ENCODE measurements at regions not wholly inside any gene's neighbourhood (a gene's known extent, or its start where the extent isn't known, plus 50 kb on each side); places are given as distances from the start of the nearest gene placed in this dataset.

- H3K27ac Mint-ChIP-seq, result no peak overlapping the region
- H3K9me3 Mint-ChIP-seq, result peaks cover 9% of the 10 kb centered on the region; the same call in 1 of the 2 replicates
- H3K4me1 Mint-ChIP-seq, result peaks cover 3% of the 10 kb centered on the region
- H3K36me3 Mint-ChIP-seq, result no peaks in the 10 kb centered on the region
- ChIA-PET CTCF (interaction anchor here (1.0 kb wide), 1 partner anchor 643 kb away, joined by 3 read pairs; no protein-coding TSS in a partner anchor), POLR2A (no interaction called here)
- H3K27me3 Mint-ChIP-seq (ENCODE audit: low read depth), result peaks cover 4% of the 10 kb centered on the region; the same call in 1 of the 2 replicates
- TF ChIP-seq ZNF317 (CRISPR knock-in tag; IDR thresholded peaks at IDR 0.05; ENCODE audit: borderline replicate concordance, low read depth), result no peak
- TF ChIP-seq SP1 (CRISPR knock-in tag; conservative IDR thresholded peaks at IDR 0.05), result no peak
- TF ChIP-seq MLX (CRISPR knock-in tag; IDR thresholded peaks at IDR 0.05), result no peak
- no peak for TF ChIP-seq ZNF423 (CRISPR knock-in tag; IDR thresholded peaks at IDR 0.05)
- TF ChIP-seq TEAD4 (CRISPR knock-in tag; IDR thresholded peaks at IDR 0.05), result no peak
- TF ChIP-seq GABPB1 (CRISPR knock-in tag; IDR thresholded peaks at IDR 0.05), result no peak
- TF ChIP-seq, protein P1, sequence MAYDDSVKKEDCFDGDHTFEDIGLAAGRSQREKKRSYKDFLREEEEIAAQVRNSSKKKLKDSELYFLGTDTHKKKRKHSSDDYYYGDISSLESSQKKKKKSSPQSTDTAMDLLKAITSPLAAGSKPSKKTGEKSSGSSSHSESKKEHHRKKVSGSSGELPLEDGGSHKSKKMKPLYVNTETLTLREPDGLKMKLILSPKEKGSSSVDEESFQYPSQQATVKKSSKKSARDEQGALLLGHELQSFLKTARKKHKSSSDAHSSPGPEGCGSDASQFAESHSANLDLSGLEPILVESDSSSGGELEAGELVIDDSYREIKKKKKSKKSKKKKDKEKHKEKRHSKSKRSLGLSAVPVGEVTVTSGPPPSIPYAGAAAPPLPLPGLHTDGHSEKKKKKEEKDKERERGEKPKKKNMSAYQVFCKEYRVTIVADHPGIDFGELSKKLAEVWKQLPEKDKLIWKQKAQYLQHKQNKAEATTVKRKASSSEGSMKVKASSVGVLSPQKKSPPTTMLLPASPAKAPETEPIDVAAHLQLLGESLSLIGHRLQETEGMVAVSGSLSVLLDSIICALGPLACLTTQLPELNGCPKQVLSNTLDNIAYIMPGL (CRISPR knock-in tag; IDR thresholded peaks at IDR 0.05), result no peak
- TF ChIP-seq, protein P2, sequence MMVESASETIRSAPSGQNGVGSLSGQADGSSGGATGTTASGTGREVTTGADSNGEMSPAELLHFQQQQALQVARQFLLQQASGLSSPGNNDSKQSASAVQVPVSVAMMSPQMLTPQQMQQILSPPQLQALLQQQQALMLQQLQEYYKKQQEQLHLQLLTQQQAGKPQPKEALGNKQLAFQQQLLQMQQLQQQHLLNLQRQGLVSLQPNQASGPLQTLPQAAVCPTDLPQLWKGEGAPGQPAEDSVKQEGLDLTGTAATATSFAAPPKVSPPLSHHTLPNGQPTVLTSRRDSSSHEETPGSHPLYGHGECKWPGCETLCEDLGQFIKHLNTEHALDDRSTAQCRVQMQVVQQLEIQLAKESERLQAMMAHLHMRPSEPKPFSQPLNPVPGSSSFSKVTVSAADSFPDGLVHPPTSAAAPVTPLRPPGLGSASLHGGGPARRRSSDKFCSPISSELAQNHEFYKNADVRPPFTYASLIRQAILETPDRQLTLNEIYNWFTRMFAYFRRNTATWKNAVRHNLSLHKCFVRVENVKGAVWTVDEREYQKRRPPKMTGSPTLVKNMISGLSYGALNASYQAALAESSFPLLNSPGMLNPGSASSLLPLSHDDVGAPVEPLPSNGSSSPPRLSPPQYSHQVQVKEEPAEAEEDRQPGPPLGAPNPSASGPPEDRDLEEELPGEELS (CRISPR knock-in tag; IDR thresholded peaks at IDR 0.05), result no peak
- no peak for TF ChIP-seq ZNF263 (CRISPR knock-in tag; IDR thresholded peaks at IDR 0.05; ENCODE audit: low read depth)
- TF ChIP-seq PRDM15 (CRISPR knock-in tag; IDR thresholded peaks at IDR 0.05), result no peak
- TF ChIP-seq, protein P3, sequence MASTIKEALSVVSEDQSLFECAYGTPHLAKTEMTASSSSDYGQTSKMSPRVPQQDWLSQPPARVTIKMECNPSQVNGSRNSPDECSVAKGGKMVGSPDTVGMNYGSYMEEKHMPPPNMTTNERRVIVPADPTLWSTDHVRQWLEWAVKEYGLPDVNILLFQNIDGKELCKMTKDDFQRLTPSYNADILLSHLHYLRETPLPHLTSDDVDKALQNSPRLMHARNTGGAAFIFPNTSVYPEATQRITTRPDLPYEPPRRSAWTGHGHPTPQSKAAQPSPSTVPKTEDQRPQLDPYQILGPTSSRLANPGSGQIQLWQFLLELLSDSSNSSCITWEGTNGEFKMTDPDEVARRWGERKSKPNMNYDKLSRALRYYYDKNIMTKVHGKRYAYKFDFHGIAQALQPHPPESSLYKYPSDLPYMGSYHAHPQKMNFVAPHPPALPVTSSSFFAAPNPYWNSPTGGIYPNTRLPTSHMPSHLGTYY (CRISPR knock-in tag; IDR thresholded peaks at IDR 0.05), result no peak
- no peak for TF ChIP-seq ZNF232 (CRISPR knock-in tag; IDR thresholded peaks at IDR 0.05)
- TF ChIP-seq STAT6 (CRISPR knock-in tag; conservative IDR thresholded peaks at IDR 0.05; ENCODE audit: low read depth), result no peak
- TF ChIP-seq CREB1 (CRISPR knock-in tag; IDR thresholded peaks at IDR 0.05), result no peak
- no peak for TF ChIP-seq AR (CRISPR knock-in tag; IDR thresholded peaks at IDR 0.05)
- TF ChIP-seq CTCF (IDR thresholded peaks at IDR 0.05), result no peak
- no peak for TF ChIP-seq CBFB (CRISPR knock-in tag; IDR thresholded peaks at IDR 0.05; ENCODE audit: low read depth)
- TF ChIP-seq ETV6 (CRISPR knock-in tag; IDR thresholded peaks at IDR 0.05), result no peak
- TF ChIP-seq KAT7 (CRISPR knock-in tag; IDR thresholded peaks at IDR 0.05; ENCODE audit: borderline replicate concordance), result no peak
- TF ChIP-seq RORB (CRISPR knock-in tag; IDR thresholded peaks at IDR 0.05), result no peak
- DNase-seq (ENCODE audit: low spot score) (no peak), ATAC-seq (no peak)
- H3K4me3 Mint-ChIP-seq, result no peak overlapping the region
These were observed 265.9 kb downstream of the TBC1D4 start for GRCh38 chr13:75216038-75216437.

Data from WTC11 (cell line).